NT2/D1 (cell line): ENCODE measurements at regions not wholly inside any gene's neighbourhood (a gene's known extent, or its start where the extent isn't known, plus 50 kb on each side); places are given as distances from the start of the nearest gene placed in this dataset.

Experiments used
- SUZ12 ChIP-seq: IDR thresholded peaks from 2 replicates; pipeline ENCODE4 v1.6.1; 2011; ENCODE audit not compliant: insufficient read length, insufficient read depth; ENCODE audit errors: extremely low read depth
- YY1 ChIP-seq: IDR thresholded peaks from 2 replicates; pipeline ENCODE4 v1.6.1; 2011; ENCODE audit not compliant: insufficient read length, insufficient read depth
- ZNF274 ChIP-seq: IDR thresholded peaks from 2 replicates; pipeline ENCODE4 v1.6.1; 2011; ENCODE audit warnings: mild to moderate bottlenecking, low read depth, low read length

- no peak for TF ChIP-seq SUZ12
- no peak for TF ChIP-seq ZNF274
- no peak for TF ChIP-seq YY1
These were observed 170.0 kb upstream of the ROBO2 start for GRCh38 chr3:76869726-76870384.
